ENCODE measurements at regions not wholly inside any gene's neighbourhood (a gene's known extent, or its start where the extent isn't known, plus 50 kb on each side); places are given as distances from the start of the nearest gene placed in this dataset.

DNA sequence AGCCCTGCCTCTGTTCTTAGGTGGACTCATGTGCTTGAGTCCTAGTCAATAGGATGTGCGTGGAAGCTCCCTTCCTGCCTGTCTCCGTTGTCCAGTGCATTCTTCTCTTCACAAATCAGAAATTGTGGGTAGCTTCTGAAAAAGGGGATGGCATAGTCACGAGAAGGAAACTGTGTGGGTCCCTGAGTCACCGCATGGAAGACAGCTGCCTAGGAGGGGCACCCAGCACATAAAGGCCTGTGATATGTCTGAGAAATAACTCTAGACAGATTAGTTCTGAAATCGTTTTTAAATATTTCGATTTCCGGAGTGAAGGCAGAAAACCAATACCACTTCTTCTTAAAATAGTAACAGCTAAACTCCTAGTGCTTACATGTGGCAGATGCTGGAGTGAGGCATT lies 974.4 kb downstream of the BCL11B start:
- no peak for TF ChIP-seq CTCF (conservative IDR thresholded peaks at IDR 0.05 in 1 of 2, IDR thresholded peaks at IDR 0.05 in 1 of 2; ENCODE audit: extremely low read depth in 1 of 2, insufficient read depth in 1 of 2, low read depth in 1 of 2, low read length in 2 of 2)
- no peak for TF ChIP-seq EZH2 (IDR thresholded peaks at IDR 0.05; ENCODE audit: borderline replicate concordance, low read length)

Measured in mammary epithelial cell (primary cell).